ENCODE measurements at regions not wholly inside any gene's neighbourhood (a gene's known extent, or its start where the extent isn't known, plus 50 kb on each side); places are given as distances from the start of the nearest gene placed in this dataset.

DNA sequence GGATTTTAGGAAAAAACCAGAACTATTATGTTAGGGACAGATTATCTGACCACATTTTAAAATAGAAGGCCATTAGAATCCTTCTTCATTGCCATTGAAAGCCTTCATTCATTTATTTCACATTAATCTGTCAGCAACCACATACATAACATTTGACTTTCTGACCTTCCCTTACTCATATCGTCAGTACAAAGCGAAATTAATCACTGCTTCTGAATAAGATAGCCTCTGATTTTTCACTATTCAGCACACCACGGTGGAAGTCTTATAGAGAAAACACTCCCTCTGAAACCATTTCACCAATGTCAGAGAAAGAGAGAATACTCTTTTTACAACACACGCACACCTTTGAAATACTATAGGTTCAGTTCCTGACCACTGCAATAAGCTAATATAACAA is 442.5 kb upstream of the ID4 start:
- TF ChIP-seq POLR2A (IDR thresholded peaks at IDR 0.05) (no peak), EP300 (IDR thresholded peaks at IDR 0.05) (no peak)
- TF ChIP-seq, protein P1, sequence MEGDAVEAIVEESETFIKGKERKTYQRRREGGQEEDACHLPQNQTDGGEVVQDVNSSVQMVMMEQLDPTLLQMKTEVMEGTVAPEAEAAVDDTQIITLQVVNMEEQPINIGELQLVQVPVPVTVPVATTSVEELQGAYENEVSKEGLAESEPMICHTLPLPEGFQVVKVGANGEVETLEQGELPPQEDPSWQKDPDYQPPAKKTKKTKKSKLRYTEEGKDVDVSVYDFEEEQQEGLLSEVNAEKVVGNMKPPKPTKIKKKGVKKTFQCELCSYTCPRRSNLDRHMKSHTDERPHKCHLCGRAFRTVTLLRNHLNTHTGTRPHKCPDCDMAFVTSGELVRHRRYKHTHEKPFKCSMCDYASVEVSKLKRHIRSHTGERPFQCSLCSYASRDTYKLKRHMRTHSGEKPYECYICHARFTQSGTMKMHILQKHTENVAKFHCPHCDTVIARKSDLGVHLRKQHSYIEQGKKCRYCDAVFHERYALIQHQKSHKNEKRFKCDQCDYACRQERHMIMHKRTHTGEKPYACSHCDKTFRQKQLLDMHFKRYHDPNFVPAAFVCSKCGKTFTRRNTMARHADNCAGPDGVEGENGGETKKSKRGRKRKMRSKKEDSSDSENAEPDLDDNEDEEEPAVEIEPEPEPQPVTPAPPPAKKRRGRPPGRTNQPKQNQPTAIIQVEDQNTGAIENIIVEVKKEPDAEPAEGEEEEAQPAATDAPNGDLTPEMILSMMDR (IDR thresholded peaks at IDR 0.05), result no peak

Data from upper lobe of left lung (tissue), 4 donors.